ENCODE measurements at regions not wholly inside any gene's neighbourhood (a gene's known extent, or its start where the extent isn't known, plus 50 kb on each side); places are given as distances from the start of the nearest gene placed in this dataset.
A peak's percentile ranks its signal among the peaks of the same experiment; 100 is the strongest.
"Not testable (repeated sequence)": the region's sequence is repeated elsewhere in the genome, so short reads cannot be mapped to it uniquely, and the experiment has no call there.

DNA sequence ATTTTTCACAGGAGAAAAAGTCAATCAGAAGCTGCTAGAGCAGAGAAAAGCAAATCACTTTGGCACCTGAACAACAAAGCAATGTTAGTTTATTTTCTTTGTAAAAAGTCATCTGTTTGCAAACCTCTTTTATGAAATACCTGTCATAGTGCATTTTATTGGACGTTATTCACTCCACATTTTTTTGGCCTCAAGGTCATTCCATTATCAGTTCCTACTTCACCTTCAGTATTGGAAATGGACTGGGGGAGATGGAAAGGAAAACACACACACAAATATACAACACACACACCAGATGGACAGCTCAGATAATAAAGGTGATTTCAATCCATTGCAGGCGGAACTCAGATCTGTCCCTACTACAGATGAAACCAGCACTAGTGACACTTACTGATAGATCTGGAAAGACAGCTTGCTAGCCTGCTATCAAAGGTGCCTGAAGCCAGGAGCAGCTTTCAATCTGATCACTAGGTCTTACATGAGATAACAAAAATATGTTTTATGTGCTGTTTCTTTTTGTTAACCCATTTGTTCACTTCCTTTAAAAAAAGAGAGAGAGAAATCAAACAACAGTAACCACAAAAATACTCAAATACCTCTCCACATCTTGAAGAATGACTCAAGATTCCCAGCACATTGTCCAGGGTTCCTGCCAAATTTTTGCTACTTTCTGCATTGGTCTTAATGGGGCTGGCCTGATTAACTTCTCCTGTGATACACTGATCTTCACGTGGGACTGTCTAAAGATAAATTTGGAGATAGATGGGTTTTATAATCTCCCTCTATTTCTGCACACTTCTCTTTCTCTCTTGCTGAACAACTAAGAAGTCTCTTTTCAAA lies 844.3 kb upstream of the TENM4 start:
- DNase-seq (ENCODE audit: low read depth in 2 of 2) = peak; percentile 24 to 36

DNA sequence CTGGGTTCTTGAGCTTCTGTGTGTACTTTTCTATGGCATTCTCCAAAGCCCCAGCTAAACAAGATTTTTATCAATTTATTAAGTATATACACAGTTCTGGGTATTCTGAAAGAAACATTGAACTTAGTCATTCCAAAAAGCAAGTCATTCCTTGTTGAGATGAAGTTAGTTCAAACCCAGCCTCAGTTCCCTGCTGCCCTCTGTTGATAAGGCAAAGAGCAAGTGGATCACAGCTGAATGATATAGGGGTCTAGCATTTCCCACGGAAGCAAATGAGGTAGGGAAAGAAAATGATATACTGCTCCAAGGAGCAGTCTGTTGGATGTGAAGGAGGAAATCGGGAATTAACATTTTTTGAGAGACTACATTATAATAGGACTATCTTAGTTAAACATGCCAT lies 841.8 kb upstream of the TENM4 start:
- no peak for DNase-seq (ENCODE audit: low read depth in 2 of 2)

DNA sequence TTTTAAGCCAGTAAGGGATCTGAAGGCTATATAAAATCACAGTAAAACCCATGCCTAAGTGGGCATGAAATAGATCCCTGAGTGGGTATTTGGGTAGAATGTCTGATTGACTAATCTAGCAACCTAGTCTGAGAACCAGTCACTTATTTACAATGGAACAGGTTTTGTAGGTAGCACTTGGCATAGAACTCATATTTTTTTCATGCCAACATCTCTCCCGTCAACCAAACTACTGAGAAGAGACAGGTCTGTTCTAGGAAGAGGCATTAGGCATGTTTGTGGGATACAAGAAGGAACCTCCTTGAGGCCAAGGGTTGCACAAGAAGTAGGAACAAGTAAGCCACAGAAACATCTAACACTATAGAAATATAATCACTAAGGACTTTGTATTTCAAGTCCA lies 840.4 kb upstream of the TENM4 start:
- no peak for DNase-seq (ENCODE audit: low read depth in 2 of 2)

DNA sequence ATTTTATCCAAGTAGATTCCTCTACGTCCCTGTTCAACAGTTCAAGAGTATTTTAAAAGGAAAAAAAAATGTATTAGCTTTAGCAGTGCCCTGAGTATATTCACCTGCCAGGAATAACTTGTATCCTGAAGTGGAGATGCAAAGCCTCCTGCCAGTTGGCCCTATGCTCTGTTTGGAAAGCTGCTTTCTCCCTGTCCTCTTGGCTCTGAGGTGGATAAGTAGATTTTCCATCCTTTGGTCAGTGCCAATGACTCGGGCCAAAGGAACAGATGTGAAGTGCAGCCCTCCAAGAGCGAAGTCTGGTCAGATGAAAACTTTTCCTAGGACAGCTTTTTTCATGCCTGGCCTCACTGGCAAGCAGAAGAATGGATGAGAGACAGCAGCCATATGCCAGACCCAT lies 839.9 kb upstream of the TENM4 start:
- DNase-seq (ENCODE audit: low read depth in 2 of 2) = no peak

DNA sequence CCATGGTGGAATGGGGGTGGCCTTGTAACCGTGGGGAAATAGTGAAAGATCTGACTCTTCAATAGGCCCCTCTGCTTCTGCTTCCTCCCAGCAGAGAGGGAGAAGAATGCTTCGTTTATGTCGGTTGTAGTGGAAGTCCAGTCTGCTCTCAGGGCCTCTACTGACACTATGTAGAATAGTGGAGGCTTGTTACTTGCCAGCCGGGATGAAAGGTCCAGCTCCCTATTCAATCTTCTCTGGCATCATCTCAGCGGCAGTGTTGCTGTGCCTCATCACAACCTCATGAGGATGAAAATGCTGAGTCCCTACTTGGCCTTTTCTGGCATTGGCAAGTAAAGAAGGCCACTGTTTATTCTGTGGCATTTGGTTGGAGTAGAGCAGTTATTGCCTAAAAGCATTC lies 820.9 kb upstream of the TENM4 start:
- no peak for DNase-seq (ENCODE audit: low read depth in 2 of 2)

DNA sequence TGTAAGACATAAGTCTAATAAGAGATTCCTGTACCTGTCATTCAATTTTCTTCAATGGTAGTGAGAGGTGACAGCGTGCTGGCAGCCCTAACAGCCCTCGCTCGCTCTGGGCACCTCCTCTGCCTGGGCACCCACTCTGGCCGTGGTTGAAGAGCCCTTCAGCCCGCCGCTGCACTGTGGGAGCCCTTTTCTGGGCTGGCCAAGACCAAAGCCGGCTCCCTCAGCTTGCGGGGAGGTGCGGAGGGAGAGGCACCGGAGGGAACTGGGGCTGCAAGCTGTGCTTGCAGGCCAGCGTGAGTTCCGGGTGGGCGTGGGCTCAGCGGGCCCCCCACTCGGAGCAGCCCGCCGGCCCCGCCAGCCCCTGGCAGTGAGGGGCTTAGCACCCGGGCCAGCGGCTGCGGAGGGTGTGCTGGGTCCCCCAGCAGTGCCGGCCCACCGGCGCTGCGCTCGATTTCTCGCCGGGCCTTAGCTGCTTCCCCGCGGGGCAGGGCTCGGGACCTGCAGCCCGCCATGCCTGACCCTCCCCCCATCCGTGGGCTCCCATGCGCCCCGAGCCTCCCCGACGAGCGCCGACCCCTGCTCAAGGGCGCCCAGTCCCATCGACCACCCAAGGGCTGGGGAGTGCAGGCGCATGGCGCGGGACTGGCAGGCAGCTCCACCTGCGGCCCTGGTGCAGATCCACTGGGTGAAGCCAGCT lies 816.6 kb upstream of the TENM4 start:
- not testable (repeated sequence) for DNase-seq (ENCODE audit: low read depth in 2 of 2)

DNA sequence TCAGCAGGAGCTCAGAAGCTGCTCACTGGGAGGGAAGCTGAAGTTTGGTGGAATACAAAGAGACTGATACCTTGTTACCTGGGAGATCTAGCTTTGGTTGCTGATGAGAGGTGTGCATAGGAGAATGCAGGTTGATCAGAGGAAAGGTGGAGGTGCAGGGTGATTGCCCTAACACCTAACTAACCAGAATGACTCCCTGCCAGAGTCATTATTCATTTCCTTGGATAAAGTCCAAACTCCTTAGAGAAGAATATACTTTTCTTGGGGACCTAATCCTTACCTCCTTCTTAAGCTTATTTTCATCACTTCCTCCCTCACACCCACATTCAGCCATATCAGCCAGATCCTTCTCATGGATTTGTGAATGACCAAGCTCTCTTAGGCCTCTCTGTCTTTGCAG lies 814.2 kb upstream of the TENM4 start:
- no peak for DNase-seq (ENCODE audit: low read depth in 2 of 2)

DNA sequence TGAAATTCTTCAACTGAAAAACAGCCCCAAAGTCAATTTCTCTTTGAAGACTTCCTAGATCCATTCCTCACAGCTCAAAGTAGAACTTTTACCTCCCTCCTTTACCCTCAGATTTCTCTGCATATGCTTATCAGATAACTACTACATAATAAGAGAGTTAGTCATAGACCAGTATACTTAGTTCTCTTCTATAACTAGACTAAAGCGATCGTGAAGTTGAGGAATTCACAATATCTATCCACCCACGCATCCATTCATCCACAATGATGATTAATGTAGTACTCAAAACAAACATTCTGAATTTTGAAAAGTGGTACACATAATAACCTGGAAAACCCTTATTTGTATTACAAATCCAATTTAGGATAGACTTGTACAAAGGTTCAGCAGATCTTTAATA lies 800.9 kb upstream of the TENM4 start:
- no peak for DNase-seq (ENCODE audit: low read depth in 2 of 2)

DNA sequence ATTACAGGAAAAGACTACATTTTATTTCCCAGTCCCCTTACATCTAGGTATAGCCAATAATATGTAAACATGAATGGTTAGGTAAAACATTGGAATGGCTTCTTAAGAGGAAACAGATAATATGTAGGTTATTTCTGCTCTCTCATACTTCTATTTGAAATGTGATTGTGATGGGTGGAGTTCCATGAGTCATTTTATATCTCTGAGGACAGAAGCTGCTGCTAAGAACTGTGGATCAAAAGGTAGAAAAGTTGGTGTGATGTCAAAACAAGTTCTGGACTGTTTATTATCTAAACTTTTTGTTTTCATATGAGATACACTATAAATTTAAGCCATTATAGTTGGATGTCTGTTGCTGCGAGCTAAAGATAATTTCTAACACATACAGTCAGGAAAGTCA lies 799.4 kb upstream of the TENM4 start:
- DNase-seq (ENCODE audit: low read depth in 2 of 2) = no peak

DNA sequence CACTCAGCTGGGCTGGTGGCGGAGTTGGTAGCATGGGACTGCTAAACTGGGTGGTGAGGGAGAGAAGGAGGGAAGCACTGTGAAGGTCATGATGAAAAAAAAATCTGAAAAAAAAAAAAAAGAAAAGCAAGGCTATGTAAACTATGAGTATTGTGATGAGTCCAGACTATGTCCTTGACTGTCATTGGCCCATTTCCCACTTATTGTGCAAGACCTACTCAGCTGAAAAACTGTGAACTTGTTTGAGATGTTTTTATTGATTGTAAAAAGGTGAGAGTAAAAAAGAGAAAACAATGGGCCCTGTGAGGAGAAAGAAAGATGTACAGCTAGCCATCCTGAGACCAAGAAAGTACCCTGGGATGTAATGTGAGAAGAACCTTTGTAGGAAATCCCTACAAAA lies 798.4 kb upstream of the TENM4 start:
- DNase-seq (ENCODE audit: low read depth in 2 of 2) = no peak

DNA sequence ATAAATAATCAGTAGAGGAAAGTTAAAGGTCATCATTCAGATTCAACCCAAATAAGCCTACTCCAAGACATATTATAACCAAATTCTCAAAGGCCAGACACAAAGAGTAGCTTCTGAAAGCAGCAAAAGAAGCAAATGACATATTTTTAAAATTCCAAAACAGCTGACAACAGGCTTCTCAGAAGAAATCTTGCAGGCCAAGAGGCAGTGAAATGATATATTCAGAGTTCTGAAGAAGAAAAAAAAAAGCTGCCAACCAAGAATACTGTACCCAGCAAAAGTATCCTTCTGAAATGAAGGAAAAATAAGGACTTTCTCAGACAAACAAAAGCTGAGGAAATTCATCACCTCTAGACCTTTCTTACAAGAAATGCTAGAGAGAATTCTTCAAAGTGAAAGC lies 787.1 kb upstream of the TENM4 start:
- no peak for DNase-seq (ENCODE audit: low read depth in 2 of 2)

DNA sequence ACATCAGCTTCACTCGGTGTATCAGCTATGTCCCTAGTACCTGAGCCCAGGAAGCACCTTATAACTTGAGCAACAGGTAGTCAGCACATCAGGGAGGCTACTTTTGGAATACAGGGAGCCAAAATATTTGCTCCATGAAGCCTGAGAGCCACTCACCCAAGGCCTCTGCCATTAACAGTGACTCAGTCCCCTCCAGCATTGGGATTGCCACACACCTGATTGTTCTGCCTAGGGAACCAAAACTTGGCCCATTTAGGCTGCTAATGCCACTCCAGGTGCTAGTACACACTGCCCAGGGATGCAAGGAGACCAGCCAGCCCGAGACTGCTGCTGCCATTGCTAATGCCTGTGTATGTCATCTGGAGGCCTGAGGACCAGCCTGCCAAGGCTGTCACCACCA lies 773.6 kb upstream of the TENM4 start:
- DNase-seq (ENCODE audit: low read depth in 2 of 2) = no peak

DNA sequence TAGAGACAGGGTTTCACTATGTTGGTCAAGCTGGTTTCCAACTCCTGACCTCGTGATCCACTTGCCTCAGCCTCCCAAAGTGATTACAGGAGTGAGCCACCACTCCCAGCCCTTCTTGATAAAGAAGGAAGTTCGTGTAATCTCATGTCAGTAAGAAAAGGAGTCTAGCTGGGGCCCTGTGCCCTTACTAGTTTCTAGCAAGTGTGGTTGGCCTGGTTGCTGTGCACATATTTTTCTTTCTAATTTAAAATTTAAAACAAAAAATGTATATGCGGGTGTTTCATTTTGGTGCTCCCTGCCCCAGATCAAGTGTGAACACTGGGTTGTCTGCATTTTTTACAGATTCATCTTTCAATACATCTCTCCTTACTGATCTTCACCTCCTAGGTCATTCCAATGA lies 770.8 kb upstream of the TENM4 start:
- DNase-seq (ENCODE audit: low read depth in 2 of 2) = no peak

DNA sequence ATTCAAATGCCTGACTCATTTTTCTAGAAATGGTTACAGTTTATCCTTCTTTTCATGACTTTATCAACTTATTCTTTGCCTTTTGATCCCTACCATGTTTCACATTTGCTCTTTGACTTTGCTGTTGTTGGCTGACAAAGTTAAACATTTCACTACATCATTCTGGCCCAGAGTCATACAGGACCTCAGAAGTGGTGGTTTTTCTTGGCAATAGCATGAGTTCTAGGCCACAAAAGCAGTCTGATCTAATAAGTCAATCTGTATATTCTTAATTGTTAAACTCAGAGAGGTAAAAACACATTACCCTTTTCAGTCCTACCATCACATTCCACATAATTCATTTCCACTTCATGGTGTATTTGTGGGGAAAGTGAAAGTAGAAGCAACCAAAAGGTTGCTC lies 763.2 kb upstream of the TENM4 start:
- DNase-seq (ENCODE audit: low read depth in 2 of 2) = no peak

DNA sequence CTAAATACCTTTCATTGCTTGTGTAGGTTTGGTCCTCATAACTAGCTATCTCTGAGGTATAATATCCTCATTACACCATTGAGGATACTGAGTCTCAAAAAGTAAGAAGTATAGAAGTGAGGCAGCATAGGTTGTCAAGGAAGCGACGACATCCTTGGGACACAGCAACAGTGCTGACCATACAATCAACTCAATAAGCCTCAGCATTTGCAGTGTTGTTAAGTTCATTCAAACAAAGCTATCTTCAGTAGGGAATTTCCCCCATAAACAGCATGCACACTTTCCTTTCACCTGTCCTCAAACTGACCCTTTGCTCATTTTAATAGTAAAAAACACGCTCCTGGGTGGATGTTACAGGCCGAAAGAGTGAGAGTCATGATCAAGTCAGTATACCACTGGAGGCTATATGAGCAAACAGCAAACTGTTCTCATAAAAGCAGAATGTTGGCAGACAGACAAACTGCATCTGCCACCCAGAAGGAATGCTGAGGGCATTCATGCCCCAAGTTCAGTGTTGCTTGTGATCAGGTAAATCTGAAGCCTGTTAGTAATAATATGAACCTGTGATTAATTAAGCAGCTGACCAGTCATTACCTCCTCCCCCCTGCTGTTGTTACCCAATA lies 756.2 kb upstream of the TENM4 start:
- no peak for DNase-seq (ENCODE audit: low read depth in 2 of 2)

DNA sequence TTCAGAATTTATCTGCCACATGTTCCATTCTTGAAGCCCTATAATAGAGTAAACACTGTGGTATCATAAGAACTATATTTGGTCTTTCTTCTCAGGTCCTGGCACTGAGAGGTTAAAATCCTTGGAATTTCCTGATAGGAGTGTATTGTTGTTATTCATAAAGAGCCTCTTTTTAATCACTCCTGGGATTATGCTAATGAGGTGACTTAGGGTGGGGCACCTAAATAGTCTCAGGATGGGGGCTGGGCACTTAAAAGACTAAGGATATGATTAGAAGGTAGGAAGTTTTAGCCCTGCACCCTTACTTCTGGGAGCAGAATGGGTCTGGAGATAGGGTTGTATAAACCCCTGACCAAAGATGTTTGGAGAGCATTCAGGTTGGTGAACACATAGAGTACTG lies 755.2 kb upstream of the TENM4 start:
- DNase-seq (ENCODE audit: low read depth in 2 of 2) = no peak

DNA sequence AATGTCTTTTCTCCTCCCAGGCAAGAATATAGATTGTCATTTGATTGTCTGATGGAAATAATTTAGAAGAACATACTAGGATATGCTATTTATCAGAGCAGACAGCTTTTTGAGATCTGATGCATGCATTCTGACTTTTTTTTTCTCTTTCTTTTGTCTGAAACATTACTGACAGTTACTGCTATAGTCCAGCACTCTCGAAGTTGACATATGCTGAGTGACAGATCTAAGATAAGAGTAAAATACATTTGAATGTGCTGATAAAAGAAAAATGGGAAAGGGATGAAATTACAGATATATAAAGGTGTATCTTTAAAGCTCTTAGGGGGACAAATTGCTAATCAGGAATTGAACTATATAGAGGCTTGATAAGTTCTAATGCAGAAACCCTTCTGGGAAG lies 753.8 kb upstream of the TENM4 start:
- no peak for DNase-seq (ENCODE audit: low read depth in 2 of 2)

DNA sequence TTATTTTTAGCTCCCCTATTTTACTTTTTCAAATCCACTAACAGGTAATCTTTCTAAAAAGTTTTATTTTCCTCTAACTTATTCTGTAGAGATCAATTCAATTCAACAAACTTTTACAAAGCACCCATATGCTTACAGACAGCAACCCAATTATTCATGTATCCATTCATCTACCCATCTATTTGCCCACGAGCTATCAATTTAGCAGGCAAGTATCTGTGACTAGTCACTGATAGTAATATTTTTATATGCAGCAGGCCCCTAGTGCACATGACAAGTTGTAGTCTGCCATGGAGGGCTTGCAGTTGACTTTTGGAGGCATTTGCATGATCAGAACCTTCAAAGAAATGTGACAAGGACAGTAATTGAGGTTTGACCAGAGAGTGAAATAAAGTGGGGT lies 753.2 kb upstream of the TENM4 start:
- no peak for DNase-seq (ENCODE audit: low read depth in 2 of 2)

DNA sequence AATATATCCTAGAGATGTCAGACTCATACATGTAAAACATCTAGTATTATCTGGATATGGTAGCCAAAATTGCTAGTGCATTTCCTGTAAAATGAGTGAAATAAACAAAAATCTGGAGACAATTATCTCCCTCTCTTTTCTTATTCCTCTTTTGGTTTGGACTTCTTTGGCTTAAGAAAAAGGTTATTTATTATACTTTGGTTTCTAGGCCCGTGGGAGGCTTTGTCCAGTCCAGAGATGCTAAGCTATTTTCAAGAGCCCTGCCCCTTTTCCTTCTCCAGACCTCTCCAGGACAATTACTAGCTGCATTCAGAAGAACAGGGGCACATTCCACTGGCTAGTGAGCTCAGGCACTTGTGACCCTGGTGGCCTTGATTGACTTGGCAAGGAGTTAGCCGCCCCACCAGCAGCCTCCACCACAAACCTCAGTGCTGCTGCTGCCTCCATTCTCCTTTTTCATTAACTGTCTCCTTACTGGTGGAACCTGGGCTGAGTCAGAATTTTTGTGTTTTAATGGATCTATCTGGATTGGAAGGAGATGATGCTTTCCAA lies 747.3 kb upstream of the TENM4 start:
- DNase-seq (ENCODE audit: low read depth in 2 of 2) = no peak

DNA sequence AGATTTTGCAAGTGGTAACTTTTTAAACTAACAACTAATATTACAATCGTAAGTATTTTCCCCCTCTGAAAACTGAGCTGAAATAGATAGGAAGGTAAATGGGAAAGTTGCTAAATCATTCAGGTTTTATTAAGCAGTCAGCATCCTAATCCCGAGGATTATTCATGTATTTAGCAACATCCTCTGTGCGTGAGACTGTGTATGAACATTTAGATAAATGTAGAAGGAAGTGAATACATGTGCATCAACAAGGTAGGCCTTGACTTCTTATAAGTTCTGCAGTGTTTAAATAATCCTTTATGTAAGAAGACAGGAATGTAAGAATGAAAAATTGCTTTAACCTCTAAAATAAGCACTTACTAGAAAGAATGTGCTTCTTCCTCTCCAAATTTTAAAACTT lies 745.9 kb upstream of the TENM4 start:
- peak in 1 of 2 experiments; percentile 19 for DNase-seq (ENCODE audit: low read depth in 2 of 2)

DNA sequence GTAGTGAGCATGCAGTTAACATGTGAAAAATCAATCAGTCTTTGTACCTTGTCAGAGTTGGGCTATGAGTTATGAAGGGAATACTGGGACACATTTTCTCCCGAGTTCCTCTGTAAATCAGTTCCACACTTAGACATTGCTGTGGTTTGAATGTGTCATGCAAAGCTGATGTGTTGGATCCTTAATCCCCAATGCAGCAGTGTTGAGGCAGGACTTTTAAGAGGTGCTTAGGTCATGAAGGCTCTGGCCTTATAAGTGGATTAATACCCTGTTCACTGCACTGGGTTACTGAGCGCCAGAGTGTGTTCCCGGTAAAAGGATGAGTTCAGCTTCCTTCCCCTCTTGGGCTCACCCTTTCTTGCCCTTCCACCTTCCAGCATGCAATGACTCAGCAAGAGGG lies 742.1 kb upstream of the TENM4 start:
- DNase-seq (ENCODE audit: low read depth in 2 of 2) = peak in 1 of 2 experiments; percentile 15

DNA sequence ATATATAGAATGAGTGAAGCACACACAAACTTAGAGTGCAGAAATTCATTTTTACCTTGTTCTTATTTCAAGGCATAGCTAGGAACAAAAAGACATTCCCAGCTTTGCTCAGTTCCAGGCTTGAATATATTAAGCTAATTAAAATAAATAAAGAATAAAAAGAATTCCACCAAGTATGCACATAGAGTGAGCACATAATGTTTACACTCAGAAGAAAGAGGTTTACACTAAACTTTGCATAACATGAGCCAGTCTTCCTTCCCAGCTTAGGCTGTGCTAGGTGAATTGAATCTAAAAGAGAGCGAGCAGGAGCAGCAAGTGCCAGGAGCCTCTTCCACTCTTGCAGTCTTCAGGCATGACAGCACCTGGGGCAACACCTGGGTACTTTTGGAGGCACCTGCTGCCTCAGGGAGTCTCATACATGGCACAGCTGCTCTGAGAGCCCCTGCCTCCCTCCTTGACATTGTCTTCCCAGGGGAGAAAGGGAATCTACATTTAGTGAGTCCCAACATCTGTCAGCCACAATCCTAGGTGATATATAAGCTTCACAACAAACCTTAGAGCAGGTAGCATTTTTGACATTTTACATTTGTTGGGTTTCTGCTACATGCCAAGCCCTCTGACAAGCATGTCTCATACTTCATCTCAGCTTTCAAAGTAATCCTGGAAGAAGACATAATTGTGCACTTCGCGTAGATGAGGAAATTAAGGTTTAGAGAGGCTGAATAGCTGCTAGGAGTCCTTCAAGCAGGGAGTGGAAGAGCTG lies 732.7 kb upstream of the TENM4 start:
- no peak for DNase-seq (ENCODE audit: low read depth in 2 of 2)

Measured in fibroblast of skin of left quadriceps (primary cell).